Keratinocyte (primary cell): ENCODE measurements at regions not wholly inside any gene's neighbourhood (a gene's known extent, or its start where the extent isn't known, plus 50 kb on each side); places are given as distances from the start of the nearest gene placed in this dataset.
A peak's percentile ranks its signal among the peaks of the same experiment; 100 is the strongest.

Experiments used
- DNase-seq: peaks from one replicate; pipeline ENCODE4 v3.0.0-alpha.2; 2011; ENCODE audit warnings: low read depth, missing footprints, low spot score
- FAIRE-seq: peaks from 2 replicates; lab custom pipeline; 2011; peaks lifted over from hg19 to GRCh38; lab: Jason Lieb, UNC
- H2AFZ ChIP-seq: 2 replicates; pipeline ENCODE4 v1.6.0; 2012; ENCODE audit warnings: low read length, control low read depth, inconsistent platforms; ENCODE audit not compliant: control insufficient read depth
- H3K27ac ChIP-seq: 2 replicates; pipeline ENCODE4 v1.5.1; 2011; ENCODE audit warnings: low read length; ENCODE audit not compliant: control insufficient read depth, insufficient read depth
- H3K27me3 ChIP-seq: 3 replicates; pipeline ENCODE4 v1.6.0; 2011; ENCODE audit warnings: low read length; ENCODE audit not compliant: control insufficient read depth, insufficient read depth; ENCODE audit errors: extremely low read depth
- H3K36me3 ChIP-seq, 2 experiments: 2 replicates in 1 of 2; 3 replicates in 1 of 2; pipeline ENCODE4 v1.5.1; 2011; ENCODE audit warnings: low read length in 2 of 2, mild to moderate bottlenecking in 1 of 2; ENCODE audit not compliant: control insufficient read depth in 2 of 2, insufficient read depth in 2 of 2; ENCODE audit errors: extremely low read depth in 1 of 2
- H3K4me1 ChIP-seq: 3 replicates; pipeline ENCODE4 v1.5.1; 2011; ENCODE audit warnings: low read length; ENCODE audit not compliant: control insufficient read depth, insufficient read depth; ENCODE audit errors: extremely low read depth
- H3K4me2 ChIP-seq: 3 replicates; pipeline ENCODE4 v1.6.0; 2011; ENCODE audit warnings: low read depth, low read length; ENCODE audit not compliant: control insufficient read depth, insufficient read depth; ENCODE audit errors: extremely low read depth
- H3K4me3 ChIP-seq, 3 experiments: fragments of 200-600 bp in 1 of 3; sonication (generic) in 1 of 3; 2 replicates in 2 of 3; 3 replicates in 1 of 3; pipeline ENCODE4 v1.5.1; 2011 to 2016; ENCODE audit warnings: low read length in 3 of 3, mild to moderate bottlenecking in 3 of 3, control low read depth in 2 of 3, inconsistent platforms in 1 of 3, low read depth in 1 of 3, mixed read lengths in 1 of 3, mixed run types in 1 of 3, moderate library complexity in 1 of 3; ENCODE audit not compliant: control insufficient read depth in 2 of 3, insufficient read depth in 2 of 3; ENCODE audit errors: extremely low read depth in 1 of 3
- H3K79me2 ChIP-seq: 2 replicates; pipeline ENCODE4 v1.6.0; 2012; ENCODE audit warnings: low read length; ENCODE audit not compliant: control insufficient read depth, insufficient read depth
- H3K9ac ChIP-seq: 3 replicates; pipeline ENCODE4 v1.6.0; 2011; ENCODE audit warnings: low read length; ENCODE audit not compliant: control insufficient read depth, insufficient read depth; ENCODE audit errors: extremely low read depth
- H3K9me1 ChIP-seq: 3 replicates; pipeline ENCODE4 v1.6.0; 2011; ENCODE audit warnings: low read length; ENCODE audit not compliant: control insufficient read depth, insufficient read depth; ENCODE audit errors: extremely low read depth
- H3K9me3 ChIP-seq: 2 replicates; pipeline ENCODE4 v1.5.1; 2012; ENCODE audit warnings: low read depth, low read length; ENCODE audit not compliant: control insufficient read depth
- H4K20me1 ChIP-seq: 3 replicates; pipeline ENCODE4 v1.6.0; 2011; ENCODE audit warnings: low read length; ENCODE audit not compliant: control insufficient read depth, insufficient read depth; ENCODE audit errors: extremely low read depth
- EZH2 ChIP-seq: IDR thresholded peaks from one replicate; pipeline ENCODE4 v1.6.1; 2012; ENCODE audit warnings: inconsistent platforms, mild to moderate bottlenecking, low read length, moderate library complexity
- dilution Hi-C: fragments of 300-500 bp; cut with MboI; formaldehyde crosslinking; loops from one replicate; pipeline ENCODE4 v1.7.0; 2020; ENCODE audit warnings: low sequenced_read_pairs; ENCODE audit not compliant: extremely low pct_ligation_motif_present
- TF ChIP-seq, protein P1 (sequence below), 3 experiments: IDR thresholded peaks in 1 of 3; conservative IDR thresholded peaks in 1 of 3; optimal IDR thresholded peaks in 1 of 3; 2 replicates in 2 of 3; 3 replicates in 1 of 3; pipeline versions ENCODE3 to v1.5.1; 2011; ENCODE audit warnings: low read length in 3 of 3, mild to moderate bottlenecking in 3 of 3, moderate library complexity in 2 of 3, control low read depth in 1 of 3, inconsistent platforms in 1 of 3; ENCODE audit not compliant: insufficient read depth in 2 of 3; ENCODE audit errors: extremely low read depth in 1 of 3

DNA sequence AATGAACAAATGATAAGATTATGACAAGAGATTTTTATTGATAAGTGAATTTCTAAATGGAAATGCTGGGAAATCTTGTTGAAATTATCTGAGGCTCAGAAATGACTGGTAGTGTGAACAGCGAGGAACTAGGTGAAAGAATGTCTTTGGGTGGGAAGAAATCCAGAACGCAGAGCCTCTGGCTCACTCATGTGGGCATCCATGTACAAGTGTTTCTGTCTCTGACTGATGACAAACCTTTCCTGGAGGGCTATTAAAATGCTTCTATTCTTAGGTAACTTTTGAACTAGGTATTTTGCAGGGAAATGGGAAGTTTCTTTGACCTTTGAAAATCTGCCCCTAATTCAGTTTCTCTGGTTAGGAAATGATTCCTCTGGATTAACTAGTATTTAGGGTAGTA is 598.6 kb downstream of the SLC4A3 start:
- Histone ChIP-seq H3K27me3 (no peaks in the 10 kb centered on the region), H3K27ac (peak overlapping the region; percentile 54), H3K9ac (no peak overlapping the region), H2AFZ (no peak overlapping the region), H3K4me1 (peaks cover 44% of the 10 kb centered on the region), H3K36me3 (no peaks in the 10 kb centered on the region), H4K20me1 (no peaks in the 10 kb centered on the region), H3K4me3 (no peak overlapping the region), H3K9me3 (no peaks in the 10 kb centered on the region), H3K79me2 (no peaks in the 10 kb centered on the region), H3K4me2 (peak overlapping the region; percentile 14), H3K9me1 (no peaks in the 10 kb centered on the region)
- FAIRE-seq (no peak), DNase-seq (no peak)
- dilution Hi-C loops = no loop called here
- TF ChIP-seq, protein P1, sequence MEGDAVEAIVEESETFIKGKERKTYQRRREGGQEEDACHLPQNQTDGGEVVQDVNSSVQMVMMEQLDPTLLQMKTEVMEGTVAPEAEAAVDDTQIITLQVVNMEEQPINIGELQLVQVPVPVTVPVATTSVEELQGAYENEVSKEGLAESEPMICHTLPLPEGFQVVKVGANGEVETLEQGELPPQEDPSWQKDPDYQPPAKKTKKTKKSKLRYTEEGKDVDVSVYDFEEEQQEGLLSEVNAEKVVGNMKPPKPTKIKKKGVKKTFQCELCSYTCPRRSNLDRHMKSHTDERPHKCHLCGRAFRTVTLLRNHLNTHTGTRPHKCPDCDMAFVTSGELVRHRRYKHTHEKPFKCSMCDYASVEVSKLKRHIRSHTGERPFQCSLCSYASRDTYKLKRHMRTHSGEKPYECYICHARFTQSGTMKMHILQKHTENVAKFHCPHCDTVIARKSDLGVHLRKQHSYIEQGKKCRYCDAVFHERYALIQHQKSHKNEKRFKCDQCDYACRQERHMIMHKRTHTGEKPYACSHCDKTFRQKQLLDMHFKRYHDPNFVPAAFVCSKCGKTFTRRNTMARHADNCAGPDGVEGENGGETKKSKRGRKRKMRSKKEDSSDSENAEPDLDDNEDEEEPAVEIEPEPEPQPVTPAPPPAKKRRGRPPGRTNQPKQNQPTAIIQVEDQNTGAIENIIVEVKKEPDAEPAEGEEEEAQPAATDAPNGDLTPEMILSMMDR (optimal IDR thresholded peaks at IDR 0.05 in 1 of 3, IDR thresholded peaks at IDR 0.05 in 1 of 3, conservative IDR thresholded peaks at IDR 0.05 in 1 of 3; ENCODE audit: extremely low read depth in 1 of 3, insufficient read depth in 2 of 3, low read length in 3 of 3) = no peak
- no peak for TF ChIP-seq EZH2

DNA sequence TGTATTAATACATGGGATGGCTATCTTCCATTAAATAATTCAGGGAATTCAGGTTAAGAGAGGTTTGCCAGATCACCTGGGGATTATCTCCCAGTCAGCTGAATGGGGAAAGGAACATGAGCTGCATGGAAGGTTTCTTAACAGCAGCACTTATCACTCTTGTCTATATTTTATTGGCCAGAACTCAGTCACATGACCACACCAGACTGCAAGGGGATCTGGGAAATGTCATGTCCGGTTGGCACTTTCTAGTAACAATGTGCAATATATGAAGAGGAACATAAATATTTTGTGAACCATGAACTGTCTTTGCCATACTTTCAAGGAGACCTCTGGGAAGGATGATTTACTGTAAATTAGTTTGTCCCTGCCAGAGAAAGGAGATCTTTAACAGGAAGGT is 599.1 kb downstream of the SLC4A3 start:
- Histone ChIP-seq H2AFZ (no peak overlapping the region), H3K27ac (no peak overlapping the region), H3K4me1 (peaks cover 44% of the 10 kb centered on the region), H4K20me1 (no peaks in the 10 kb centered on the region), H3K9ac (no peak overlapping the region), H3K27me3 (no peaks in the 10 kb centered on the region), H3K9me1 (no peaks in the 10 kb centered on the region), H3K36me3 (no peaks in the 10 kb centered on the region), H3K79me2 (no peaks in the 10 kb centered on the region), H3K9me3 (no peaks in the 10 kb centered on the region), H3K4me2 (no peak overlapping the region), H3K4me3 (no peak overlapping the region)
- TF ChIP-seq, protein P1 (optimal IDR thresholded peaks at IDR 0.05 in 1 of 3, IDR thresholded peaks at IDR 0.05 in 1 of 3, conservative IDR thresholded peaks at IDR 0.05 in 1 of 3; ENCODE audit: extremely low read depth in 1 of 3, insufficient read depth in 2 of 3, low read length in 3 of 3) = no peak
- TF ChIP-seq EZH2 = no peak
- peak; percentile 44 for FAIRE-seq
- dilution Hi-C loops = no loop called here
- no peak for DNase-seq
